CD4-positive, CD25-positive, alpha-beta regulatory T cell (primary cell): ENCODE measurements at regions not wholly inside any gene's neighbourhood (a gene's known extent, or its start where the extent isn't known, plus 50 kb on each side); places are given as distances from the start of the nearest gene placed in this dataset.

Source experiments
- ATAC-seq, 2 donors: fragments of 150-1000 bp; cut with Tn5 transposase; one replicate each; pipeline ENCODE4 v1.10.0; 2021; ENCODE audit warnings: low read depth in 2 of 2, moderate number of reproducible peaks in 2 of 2, moderate library complexity in 1 of 2
- DNase-seq, 3 donors: peaks; one replicate each; pipeline versions ENCODE4 v3.0.0 to v3.0.0-alpha.2; 2012 to 2022; ENCODE audit warnings: mixed read lengths in 1 of 3
- H3K27ac ChIP-seq: one replicate; pipeline ENCODE4 v1.7.0; 2013; ENCODE audit warnings: mild to moderate bottlenecking, low read length; ENCODE audit not compliant: insufficient read depth, poor library complexity, severe bottlenecking
- H3K27me3 ChIP-seq: one replicate; pipeline ENCODE4 v1.7.0; 2013; ENCODE audit warnings: low read length; ENCODE audit not compliant: control insufficient read depth, insufficient read depth
- H3K36me3 ChIP-seq: one replicate; pipeline ENCODE4 v1.7.0; 2013; ENCODE audit warnings: mild to moderate bottlenecking, low read length, moderate library complexity; ENCODE audit not compliant: control insufficient read depth, insufficient read depth
- H3K4me1 ChIP-seq: 2 replicates; pipeline ENCODE4 v1.7.0; 2013; ENCODE audit warnings: mild to moderate bottlenecking, low read length; ENCODE audit not compliant: insufficient read depth, control insufficient read depth, poor library complexity, severe bottlenecking
- H3K4me3 ChIP-seq: one replicate; pipeline ENCODE4 v1.7.0; 2013; ENCODE audit warnings: low read depth, mild to moderate bottlenecking, low read length, moderate library complexity
- H3K9me3 ChIP-seq, 2 experiments: 1 replicate in 1 of 2; 2 replicates in 1 of 2; pipeline ENCODE4 v1.7.0; 2013; ENCODE audit warnings: low read length in 2 of 2, mild to moderate bottlenecking in 1 of 2, moderate library complexity in 1 of 2; ENCODE audit not compliant: control insufficient read depth in 2 of 2
- H3K27ac Mint-ChIP-seq, 3 donors: one replicate each; pipeline ENCODE4 v1.8.0; 2020 to 2022; ENCODE audit warnings: mild to moderate bottlenecking in 3 of 3, mixed read lengths in 3 of 3, moderate library complexity in 2 of 3
- H3K27me3 Mint-ChIP-seq: one replicate; pipeline ENCODE4 v1.8.0; 2022; ENCODE audit warnings: mild to moderate bottlenecking, mixed read lengths
- H3K36me3 Mint-ChIP-seq: one replicate; pipeline ENCODE4 v1.8.0; 2020; ENCODE audit warnings: mixed read lengths
- H3K4me1 Mint-ChIP-seq, 4 donors: one replicate each; pipeline ENCODE4 v1.8.0; 2020 to 2022; ENCODE audit warnings: mixed read lengths in 4 of 4, mild to moderate bottlenecking in 1 of 4
- H3K4me3 Mint-ChIP-seq, 4 donors: one replicate each; pipeline ENCODE4 v1.8.0; 2020 to 2022; ENCODE audit warnings: mild to moderate bottlenecking in 4 of 4, mixed read lengths in 4 of 4, moderate library complexity in 3 of 4
- H3K9me3 Mint-ChIP-seq, 7 donors: one replicate each; pipeline ENCODE4 v1.8.0; 2020 to 2022; ENCODE audit warnings: mixed read lengths in 7 of 7, mild to moderate bottlenecking in 3 of 7, moderate library complexity in 2 of 7

DNA sequence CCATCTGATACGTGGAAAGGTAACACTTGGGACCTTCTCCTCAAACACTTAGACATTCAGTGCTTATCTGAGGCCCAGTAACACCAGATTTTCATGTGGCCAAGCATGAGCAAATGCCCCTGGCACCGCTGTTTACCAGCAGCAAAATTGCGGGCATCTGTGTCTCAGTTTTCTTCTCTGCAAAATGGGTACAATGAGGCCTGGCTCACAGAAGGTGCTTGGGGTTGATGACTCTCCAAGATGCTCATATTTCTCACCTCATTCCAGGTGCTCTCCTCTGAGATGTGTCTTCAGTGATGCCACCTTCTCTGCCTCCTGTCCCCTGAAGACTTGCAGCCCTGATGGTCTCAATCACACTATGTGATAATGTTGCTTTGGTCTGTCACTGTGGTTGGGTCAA is 321.7 kb downstream of the TSN start:
- Histone ChIP-seq H3K4me1 (no peaks in the 10 kb centered on the region), H3K27me3 (no peaks in the 10 kb centered on the region), H3K9me3 (no peaks in the 10 kb centered on the region), H3K36me3 (no peaks in the 10 kb centered on the region), H3K27ac (no peak overlapping the region), H3K4me3 (no peak overlapping the region)
- Mint-ChIP-seq H3K4me1 (no peaks in the 10 kb centered on the region), H3K27ac (no peak overlapping the region), H3K36me3 (no peaks in the 10 kb centered on the region), H3K27me3 (no peaks in the 10 kb centered on the region), H3K9me3 (no peaks in the 10 kb centered on the region), H3K4me3 (no peak overlapping the region)
- DNase-seq: no peak
- ATAC-seq: no peak

DNA sequence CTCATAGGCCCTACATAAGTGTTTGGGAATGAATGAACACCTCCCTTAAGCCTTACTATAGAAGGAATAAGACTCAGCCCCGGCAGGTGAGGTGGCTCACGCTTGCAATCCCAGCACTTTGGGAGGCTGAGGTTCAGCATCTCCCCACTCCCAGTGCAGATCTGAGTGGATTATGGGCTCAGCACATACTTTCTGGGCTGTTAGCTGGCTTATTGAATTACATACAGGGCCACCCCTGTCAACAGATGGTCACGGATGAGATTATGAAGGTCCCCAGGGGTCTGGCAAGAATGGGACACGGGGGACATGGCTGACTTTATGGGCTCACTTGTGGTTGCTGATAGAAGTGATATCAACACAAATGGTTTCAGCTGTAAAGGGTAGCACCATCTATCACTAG is 322.3 kb downstream of the TSN start:
- Mint-ChIP-seq H3K36me3 (no peaks in the 10 kb centered on the region), H3K4me1 (no peaks in the 10 kb centered on the region), H3K27me3 (no peaks in the 10 kb centered on the region), H3K9me3 (no peaks in the 10 kb centered on the region), H3K27ac (no peak overlapping the region), H3K4me3 (no peak overlapping the region)
- H3K9me3 ChIP-seq: no peaks in the 10 kb centered on the region
- no peaks in the 10 kb centered on the region for H3K36me3 ChIP-seq
- H3K4me3 ChIP-seq: no peak overlapping the region
- no peaks in the 10 kb centered on the region for H3K4me1 ChIP-seq
- H3K27me3 ChIP-seq: no peaks in the 10 kb centered on the region
- DNase-seq (no peak), ATAC-seq (no peak)
- H3K27ac ChIP-seq: no peak overlapping the region

DNA sequence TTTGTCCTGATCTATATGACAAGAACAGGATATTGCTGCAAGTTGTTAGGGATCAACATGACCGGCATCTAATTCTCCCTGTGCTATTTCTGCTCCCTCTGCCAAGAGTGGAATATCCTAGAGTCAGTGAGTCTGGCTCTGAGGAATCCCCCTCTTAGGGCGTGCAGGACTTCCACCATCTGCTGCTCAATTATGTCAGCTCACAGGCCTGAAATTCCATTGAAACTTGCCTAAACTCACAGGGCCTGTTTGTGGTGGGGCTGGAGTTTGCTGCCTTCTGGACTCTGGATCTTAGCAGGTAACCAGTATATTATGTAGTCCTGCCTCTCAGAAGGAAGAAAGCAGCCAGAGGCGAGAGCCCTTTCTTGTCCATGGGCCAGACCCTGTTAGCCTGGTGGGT is 323.0 kb downstream of the TSN start:
- no peaks in the 10 kb centered on the region for H3K36me3 ChIP-seq
- no peak overlapping the region for H3K4me3 ChIP-seq
- H3K27ac ChIP-seq: no peak overlapping the region
- Mint-ChIP-seq H3K4me3 (no peak overlapping the region), H3K27me3 (no peaks in the 10 kb centered on the region), H3K36me3 (no peaks in the 10 kb centered on the region), H3K27ac (no peak overlapping the region), H3K4me1 (no peaks in the 10 kb centered on the region), H3K9me3 (no peaks in the 10 kb centered on the region)
- H3K9me3 ChIP-seq: no peaks in the 10 kb centered on the region
- DNase-seq: no peak
- no peaks in the 10 kb centered on the region for H3K27me3 ChIP-seq
- no peak for ATAC-seq
- H3K4me1 ChIP-seq: no peaks in the 10 kb centered on the region

DNA sequence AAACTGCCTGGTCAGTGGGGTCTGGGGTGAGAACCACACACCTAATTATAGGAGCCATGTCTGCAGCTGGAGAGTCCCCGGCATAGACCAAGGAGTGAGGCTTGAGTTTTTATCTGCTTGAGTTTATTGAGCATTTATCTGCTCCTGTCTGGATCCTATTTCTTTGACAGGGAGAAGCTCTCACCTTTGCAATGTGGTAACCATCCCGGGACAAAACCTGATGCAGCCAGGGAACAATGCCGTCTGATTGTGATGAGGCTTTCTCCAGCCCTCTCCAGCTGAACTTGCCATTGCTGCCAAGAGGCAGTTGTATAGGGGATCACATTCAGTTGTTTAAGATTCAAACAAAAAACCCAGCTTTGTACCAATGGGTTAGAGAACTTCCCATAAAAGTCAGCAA is 324.4 kb downstream of the TSN start:
- DNase-seq: no peak
- no peak overlapping the region for H3K27ac Mint-ChIP-seq
- H3K4me3 Mint-ChIP-seq: no peak overlapping the region

DNA sequence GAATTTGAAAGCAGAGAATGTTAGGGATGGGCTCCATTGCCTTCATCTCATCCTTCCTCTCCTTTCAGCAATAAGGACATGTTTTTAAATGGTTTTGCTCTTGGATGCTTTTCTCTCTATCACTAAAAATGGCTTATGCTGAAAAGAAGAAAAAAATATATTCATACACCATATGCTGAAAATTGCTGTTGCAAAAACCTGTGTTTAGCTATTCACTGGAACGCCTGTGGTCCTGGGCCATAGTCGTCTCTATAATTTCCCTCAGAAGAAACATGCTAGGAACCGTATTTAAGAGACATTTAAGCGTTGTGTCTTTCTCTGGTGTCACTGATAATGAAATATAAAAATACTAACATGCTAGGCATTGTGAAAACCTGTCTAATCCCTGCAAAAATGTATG is 324.9 kb downstream of the TSN start:
- Mint-ChIP-seq H3K9me3 (peaks cover 0 to 2% (median 0%) of the 10 kb centered on the region in 7 donors), H3K27ac (no peak overlapping the region), H3K27me3 (no peaks in the 10 kb centered on the region), H3K36me3 (no peaks in the 10 kb centered on the region), H3K4me1 (no peaks in the 10 kb centered on the region), H3K4me3 (no peak overlapping the region)
- Histone ChIP-seq H3K9me3 (no peaks in the 10 kb centered on the region), H3K36me3 (no peaks in the 10 kb centered on the region), H3K4me1 (no peaks in the 10 kb centered on the region), H3K27me3 (no peaks in the 10 kb centered on the region), H3K4me3 (no peak overlapping the region), H3K27ac (no peak overlapping the region)
- no peak for ATAC-seq
- no peak for DNase-seq

More for the DNA sequence above, 324.4 kb downstream of the TSN start:
- H3K9me3 Mint-ChIP-seq: peaks cover 0 to 2% (median 0%) of the 10 kb centered on the region in 7 donors
- H3K36me3 Mint-ChIP-seq: no peaks in the 10 kb centered on the region
- H3K4me3 ChIP-seq: no peak overlapping the region
- ATAC-seq: no peak
- no peaks in the 10 kb centered on the region for H3K27me3 ChIP-seq
- no peaks in the 10 kb centered on the region for H3K4me1 Mint-ChIP-seq
- H3K27ac ChIP-seq: no peak overlapping the region
- H3K27me3 Mint-ChIP-seq: no peaks in the 10 kb centered on the region
- no peaks in the 10 kb centered on the region for H3K9me3 ChIP-seq
- H3K4me1 ChIP-seq: no peaks in the 10 kb centered on the region
- H3K36me3 ChIP-seq: no peaks in the 10 kb centered on the region

DNA sequence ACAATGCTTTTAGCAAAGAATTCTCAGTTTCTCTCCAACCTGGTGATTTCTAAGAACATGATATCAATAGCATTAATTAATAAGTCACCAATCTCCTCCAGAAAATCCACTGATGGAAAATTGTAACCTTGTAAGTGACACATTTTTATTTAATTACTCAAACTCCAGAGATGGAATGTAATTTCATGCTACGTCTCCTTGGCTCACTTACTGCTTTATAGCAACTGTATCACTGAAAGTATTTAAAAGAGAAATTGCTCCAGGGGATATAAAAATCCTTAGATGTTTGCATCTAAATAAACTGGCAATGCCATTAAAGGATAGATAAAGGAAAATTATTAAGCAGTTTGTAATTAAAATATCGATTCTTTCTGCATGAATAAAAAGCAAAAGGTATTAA is 325.4 kb downstream of the TSN start:
- Histone ChIP-seq H3K4me3 (no peak overlapping the region), H3K4me1 (no peaks in the 10 kb centered on the region), H3K9me3 (no peaks in the 10 kb centered on the region), H3K36me3 (no peaks in the 10 kb centered on the region), H3K27ac (no peak overlapping the region), H3K27me3 (no peaks in the 10 kb centered on the region)
- DNase-seq (no peak), ATAC-seq (no peak)
- H3K4me1 Mint-ChIP-seq: no peaks in the 10 kb centered on the region
- H3K9me3 Mint-ChIP-seq: peaks cover 0 to 2% (median 0%) of the 10 kb centered on the region in 7 donors
- no peaks in the 10 kb centered on the region for H3K27me3 Mint-ChIP-seq
- no peaks in the 10 kb centered on the region for H3K36me3 Mint-ChIP-seq
- H3K27ac Mint-ChIP-seq: no peak overlapping the region
- H3K4me3 Mint-ChIP-seq: no peak overlapping the region

DNA sequence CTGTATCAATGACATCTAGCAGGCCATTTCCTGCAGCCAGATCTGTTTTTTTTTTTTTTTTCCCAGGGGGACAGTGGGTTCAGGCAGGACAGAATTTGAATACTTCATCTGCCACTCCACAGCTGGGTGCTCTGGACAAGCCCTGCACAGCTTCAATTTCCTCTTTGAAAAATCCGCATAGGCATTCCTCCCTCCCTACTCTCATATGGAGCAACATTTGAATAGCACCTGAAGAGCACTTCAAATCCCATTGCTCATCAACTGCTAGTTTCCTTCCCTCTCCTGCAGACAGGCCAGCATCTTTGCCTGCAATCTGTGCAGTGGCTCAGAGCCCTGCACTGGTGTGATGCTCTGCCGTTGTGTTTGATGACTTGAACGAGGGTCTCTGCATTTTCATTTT is 326.3 kb downstream of the TSN start:
- H3K4me1 ChIP-seq: no peaks in the 10 kb centered on the region
- DNase-seq (no peak), ATAC-seq (no peak)
- Mint-ChIP-seq H3K27ac (no peak overlapping the region), H3K4me3 (no peak overlapping the region), H3K4me1 (no peaks in the 10 kb centered on the region), H3K36me3 (no peaks in the 10 kb centered on the region), H3K27me3 (peaks cover under 1% of the 10 kb centered on the region), H3K9me3 (peaks cover 0 to 2% (median 0%) of the 10 kb centered on the region in 7 donors)
- no peaks in the 10 kb centered on the region for H3K36me3 ChIP-seq
- no peaks in the 10 kb centered on the region for H3K9me3 ChIP-seq
- no peak overlapping the region for H3K4me3 ChIP-seq
- H3K27ac ChIP-seq: no peak overlapping the region
- no peaks in the 10 kb centered on the region for H3K27me3 ChIP-seq

DNA sequence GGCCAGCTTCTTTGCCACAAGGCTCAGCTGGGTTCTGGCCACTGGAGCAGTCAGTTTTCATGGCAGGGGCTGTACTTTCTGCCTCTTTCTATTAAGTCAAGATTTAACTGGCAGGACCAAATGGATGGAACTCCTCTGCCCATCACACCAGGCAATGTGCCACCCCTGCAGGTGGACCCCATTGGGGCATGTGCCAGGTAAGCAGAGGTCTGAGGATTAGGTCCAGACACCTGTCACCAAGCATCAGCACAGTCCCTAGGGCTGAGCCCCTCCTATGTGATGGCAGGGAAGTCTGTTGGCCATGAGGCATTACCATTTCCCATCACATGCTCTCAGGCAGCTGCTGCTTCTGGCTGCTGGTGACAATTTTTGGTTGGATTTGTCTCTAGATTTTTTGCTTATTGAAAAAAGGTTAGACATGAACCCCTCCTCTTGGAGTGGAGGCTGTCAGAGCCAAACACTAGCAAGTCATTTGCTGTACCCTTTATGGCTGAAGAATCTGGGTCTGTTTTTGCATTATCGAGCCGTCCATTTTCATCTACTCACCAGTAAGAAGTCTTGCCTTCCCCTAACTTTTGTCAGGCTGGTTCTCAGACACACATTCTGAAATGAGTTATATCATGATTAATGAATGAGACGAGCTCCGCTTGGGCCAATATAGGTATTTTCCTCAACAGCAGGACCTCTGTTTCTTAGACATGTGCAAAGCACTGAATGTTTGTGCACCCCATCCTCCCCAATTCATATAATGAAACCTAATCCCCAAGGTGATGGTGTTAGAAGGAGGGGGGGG is 328.0 kb downstream of the TSN start:
- no peak overlapping the region for H3K27ac Mint-ChIP-seq
- Histone ChIP-seq H3K4me3 (no peak overlapping the region), H3K27ac (no peak overlapping the region), H3K4me1 (no peaks in the 10 kb centered on the region), H3K36me3 (no peaks in the 10 kb centered on the region), H3K27me3 (no peaks in the 10 kb centered on the region), H3K9me3 (no peaks in the 10 kb centered on the region)
- no peaks in the 10 kb centered on the region for H3K36me3 Mint-ChIP-seq
- peaks cover 0 to 3% (median 0%) of the 10 kb centered on the region in 7 donors for H3K9me3 Mint-ChIP-seq
- ATAC-seq (no peak), DNase-seq (no peak)
- H3K4me1 Mint-ChIP-seq: no peaks in the 10 kb centered on the region
- H3K4me3 Mint-ChIP-seq: no peak overlapping the region
- H3K27me3 Mint-ChIP-seq: peaks cover 17% of the 10 kb centered on the region
